ENCODE measurements at regions not wholly inside any gene's neighbourhood (a gene's known extent, or its start where the extent isn't known, plus 50 kb on each side); places are given as distances from the start of the nearest gene placed in this dataset.

DNA sequence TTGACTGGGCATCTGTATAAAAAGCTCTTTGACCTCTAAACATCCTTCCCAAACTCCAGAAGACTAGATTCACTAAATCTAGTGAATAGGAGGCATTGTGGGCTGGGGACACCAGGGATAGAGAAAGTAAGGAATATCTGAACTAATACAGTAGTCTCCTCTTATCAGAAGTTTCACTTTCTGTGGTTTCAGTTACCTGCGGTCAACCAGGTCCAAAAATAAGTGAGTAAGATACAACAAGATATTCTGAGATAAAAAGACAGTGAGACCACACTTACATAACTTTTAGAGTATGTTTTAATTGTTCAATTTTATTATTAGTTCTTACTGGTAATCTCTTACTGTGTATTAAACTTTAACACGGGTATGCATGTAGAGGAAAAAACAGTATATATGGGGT is 376.5 kb downstream of the HNRNPD start:
- intact Hi-C loops (cut with micrococcal nuclease): no loop called here
- Histone ChIP-seq H3K9ac (ENCODE audit: low read length) (no peak overlapping the region), H3K36me3 (replicated peaks in 1 of 2; ENCODE audit: control extremely low read depth in 1 of 2, control insufficient read depth in 1 of 2, extremely low read depth in 1 of 2, insufficient read depth in 2 of 2, low read length in 1 of 2) (no peaks in the 10 kb centered on the region), H3K4me3 (ENCODE audit: control extremely low read depth in 1 of 5, extremely low read depth in 1 of 5, insufficient read depth in 1 of 5, low read depth in 2 of 5, low read length in 4 of 5) (no peak overlapping the region), H3K27ac (ENCODE audit: low read length in 2 of 2) (no peak overlapping the region), H2AFZ (ENCODE audit: insufficient read depth, low read depth, low read length, poor library complexity, severe bottlenecking) (no peak overlapping the region), H4K20me1 (ENCODE audit: control insufficient read depth, insufficient read depth, low read length, poor library complexity, severe bottlenecking) (no peaks in the 10 kb centered on the region), H3K4me1 (ENCODE audit: control insufficient read depth in 2 of 2, insufficient read depth in 2 of 2, low read length in 2 of 2) (no peaks in the 10 kb centered on the region), H3K27me3 (replicated peaks in 1 of 4; ENCODE audit: control extremely low read depth in 1 of 4, control insufficient read depth in 3 of 4, insufficient read depth in 4 of 4, low read length in 3 of 4) (no peaks in the 10 kb centered on the region), H3K9me3 (ENCODE audit: control extremely low read depth in 1 of 3, control insufficient read depth in 2 of 3, insufficient read depth in 1 of 3, low read length in 2 of 3) (peaks cover 0 to 5% (median 3%) of the 10 kb centered on the region in 3 donors), H3K79me2 (ENCODE audit: control insufficient read depth, insufficient read depth, low read length) (no peaks in the 10 kb centered on the region), H3K4me2 (replicated peaks; ENCODE audit: low read depth, low read length, poor library complexity, severe bottlenecking) (no peak overlapping the region)
- H3K4me1 Mint-ChIP-seq: no peaks in the 10 kb centered on the region
- no CpG with 5 or more reads among the region's 2 CpGs for WGBS (ENCODE audit: insufficient coverage)
- no peaks in the 10 kb centered on the region for H3K27me3 Mint-ChIP-seq
- POLR2A ChIA-PET: no interaction called here
- no peak for ATAC-seq (ENCODE audit: low read depth)
- TF ChIP-seq, protein P1, sequence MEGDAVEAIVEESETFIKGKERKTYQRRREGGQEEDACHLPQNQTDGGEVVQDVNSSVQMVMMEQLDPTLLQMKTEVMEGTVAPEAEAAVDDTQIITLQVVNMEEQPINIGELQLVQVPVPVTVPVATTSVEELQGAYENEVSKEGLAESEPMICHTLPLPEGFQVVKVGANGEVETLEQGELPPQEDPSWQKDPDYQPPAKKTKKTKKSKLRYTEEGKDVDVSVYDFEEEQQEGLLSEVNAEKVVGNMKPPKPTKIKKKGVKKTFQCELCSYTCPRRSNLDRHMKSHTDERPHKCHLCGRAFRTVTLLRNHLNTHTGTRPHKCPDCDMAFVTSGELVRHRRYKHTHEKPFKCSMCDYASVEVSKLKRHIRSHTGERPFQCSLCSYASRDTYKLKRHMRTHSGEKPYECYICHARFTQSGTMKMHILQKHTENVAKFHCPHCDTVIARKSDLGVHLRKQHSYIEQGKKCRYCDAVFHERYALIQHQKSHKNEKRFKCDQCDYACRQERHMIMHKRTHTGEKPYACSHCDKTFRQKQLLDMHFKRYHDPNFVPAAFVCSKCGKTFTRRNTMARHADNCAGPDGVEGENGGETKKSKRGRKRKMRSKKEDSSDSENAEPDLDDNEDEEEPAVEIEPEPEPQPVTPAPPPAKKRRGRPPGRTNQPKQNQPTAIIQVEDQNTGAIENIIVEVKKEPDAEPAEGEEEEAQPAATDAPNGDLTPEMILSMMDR (IDR thresholded peaks at IDR 0.05): no peak
- TF ChIP-seq EZH2 (IDR thresholded peaks at IDR 0.05; ENCODE audit: borderline replicate concordance, insufficient read depth, low read depth, low read length, poor library complexity, severe bottlenecking): no peak
- no peaks in the 10 kb centered on the region for H3K9me3 Mint-ChIP-seq (ENCODE audit: insufficient read depth)
- no peak overlapping the region for H3K4me3 Mint-ChIP-seq
- CTCF ChIA-PET: no interaction called here
- DNase-seq: no peak
- H3K27ac Mint-ChIP-seq: no peak overlapping the region

DNA sequence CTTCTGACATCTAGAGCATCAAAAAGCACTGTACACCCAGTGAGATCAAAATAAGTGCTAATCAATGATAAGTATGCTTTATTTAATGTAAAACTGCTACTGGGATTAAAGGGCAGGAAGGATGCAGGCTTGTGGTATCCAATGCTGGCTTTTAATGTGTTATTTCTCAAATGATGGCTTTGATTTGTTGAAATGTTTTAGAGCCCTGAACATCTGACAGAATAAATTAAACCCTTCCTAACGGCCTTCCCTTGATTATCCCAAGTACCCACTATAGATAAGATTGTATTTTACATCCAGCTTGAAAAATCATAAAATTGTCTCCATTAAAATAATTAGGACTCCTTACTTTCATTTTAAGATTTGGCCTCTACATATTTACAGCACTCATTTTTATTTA is 382.9 kb downstream of the HNRNPD start:
- Histone ChIP-seq H3K4me2 (replicated peaks; ENCODE audit: low read depth, low read length, poor library complexity, severe bottlenecking) (no peak overlapping the region), H3K27ac (ENCODE audit: low read length in 2 of 2) (no peak overlapping the region), H3K9me3 (ENCODE audit: control extremely low read depth in 1 of 3, control insufficient read depth in 2 of 3, insufficient read depth in 1 of 3, low read length in 2 of 3) (no peaks in the 10 kb centered on the region), H3K4me1 (ENCODE audit: control insufficient read depth in 2 of 2, insufficient read depth in 2 of 2, low read length in 2 of 2) (no peaks in the 10 kb centered on the region), H2AFZ (ENCODE audit: insufficient read depth, low read depth, low read length, poor library complexity, severe bottlenecking) (no peak overlapping the region), H3K9ac (ENCODE audit: low read length) (no peak overlapping the region), H3K27me3 (replicated peaks in 1 of 4; ENCODE audit: control extremely low read depth in 1 of 4, control insufficient read depth in 3 of 4, insufficient read depth in 4 of 4, low read length in 3 of 4) (peaks cover 0 to 5% (median 3%) of the 10 kb centered on the region in 4 experiments), H4K20me1 (ENCODE audit: control insufficient read depth, insufficient read depth, low read length, poor library complexity, severe bottlenecking) (no peaks in the 10 kb centered on the region), H3K36me3 (replicated peaks in 1 of 2; ENCODE audit: control extremely low read depth in 1 of 2, control insufficient read depth in 1 of 2, extremely low read depth in 1 of 2, insufficient read depth in 2 of 2, low read length in 1 of 2) (no peaks in the 10 kb centered on the region), H3K4me3 (ENCODE audit: control extremely low read depth in 1 of 5, extremely low read depth in 1 of 5, insufficient read depth in 1 of 5, low read depth in 2 of 5, low read length in 4 of 5) (no peak overlapping the region), H3K79me2 (ENCODE audit: control insufficient read depth, insufficient read depth, low read length) (no peaks in the 10 kb centered on the region)
- Mint-ChIP-seq H3K4me1 (no peaks in the 10 kb centered on the region), H3K27me3 (peaks cover 17% of the 10 kb centered on the region), H3K9me3 (ENCODE audit: insufficient read depth) (no peaks in the 10 kb centered on the region), H3K4me3 (no peak overlapping the region), H3K27ac (no peak overlapping the region)
- intact Hi-C loops (cut with micrococcal nuclease): no loop called here
- DNase-seq: no peak
- CTCF ChIA-PET: no interaction called here
- POLR2A ChIA-PET: no interaction called here
- TF ChIP-seq, protein P1 (IDR thresholded peaks at IDR 0.05): no peak
- no peak for TF ChIP-seq EZH2 (IDR thresholded peaks at IDR 0.05; ENCODE audit: borderline replicate concordance, insufficient read depth, low read depth, low read length, poor library complexity, severe bottlenecking)
- ATAC-seq (ENCODE audit: low read depth): no peak
- no CpG with 5 or more reads among the region's 1 CpG for WGBS (ENCODE audit: insufficient coverage)
